GM21423 (cell line): ENCODE measurements at regions not wholly inside any gene's neighbourhood (a gene's known extent, or its start where the extent isn't known, plus 50 kb on each side); places are given as distances from the start of the nearest gene placed in this dataset.
A peak's percentile ranks its signal among the peaks of the same experiment; 100 is the strongest.
"Not testable (repeated sequence)": the region's sequence is repeated elsewhere in the genome, so short reads cannot be mapped to it uniquely, and the experiment has no call there.

Source experiments
- ATAC-seq: cut with Tn5 transposase; IDR thresholded peaks from one replicate; pipeline ENCODE4 v1.9.1; 2021; ENCODE audit warnings: mild to moderate bottlenecking, moderate library complexity; ENCODE audit not compliant: unreplicated experiment

DNA sequence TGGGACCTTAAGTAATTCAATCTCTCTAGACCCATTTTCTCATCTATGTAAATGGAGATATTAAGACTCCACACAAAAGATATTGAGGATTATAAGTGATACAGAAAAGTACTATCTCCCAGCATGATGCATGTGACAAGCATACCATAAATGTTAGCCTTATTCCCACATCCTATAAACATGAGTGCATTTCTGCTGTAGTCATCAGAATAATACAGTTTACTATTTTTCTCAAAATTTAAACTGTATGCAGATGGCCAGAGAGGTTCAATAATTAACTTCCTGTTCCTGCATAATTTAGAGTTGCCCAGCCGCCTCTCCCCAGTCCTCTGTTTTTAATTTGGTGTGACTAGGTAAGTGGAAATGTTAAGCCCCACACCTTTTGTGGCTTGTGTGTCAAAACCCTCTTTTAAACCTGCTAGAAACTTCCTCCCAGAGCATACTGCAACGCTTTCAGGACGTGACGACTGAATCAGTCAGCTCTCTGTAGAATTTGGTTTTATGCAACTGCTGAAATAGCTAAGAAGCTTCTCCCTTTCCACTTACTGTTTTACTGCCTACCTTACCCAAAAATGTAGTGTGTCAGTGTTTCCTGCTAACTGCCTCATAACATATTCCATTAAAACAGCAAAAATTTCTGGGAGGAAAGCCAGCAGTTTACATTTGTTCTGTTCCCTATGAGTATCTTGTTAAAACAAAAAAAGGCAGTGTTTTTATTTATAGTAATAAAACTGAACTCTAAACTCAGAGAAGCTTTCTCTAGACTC is 1037.9 kb downstream of the EPHA3 start:
- no peak for ATAC-seq

DNA sequence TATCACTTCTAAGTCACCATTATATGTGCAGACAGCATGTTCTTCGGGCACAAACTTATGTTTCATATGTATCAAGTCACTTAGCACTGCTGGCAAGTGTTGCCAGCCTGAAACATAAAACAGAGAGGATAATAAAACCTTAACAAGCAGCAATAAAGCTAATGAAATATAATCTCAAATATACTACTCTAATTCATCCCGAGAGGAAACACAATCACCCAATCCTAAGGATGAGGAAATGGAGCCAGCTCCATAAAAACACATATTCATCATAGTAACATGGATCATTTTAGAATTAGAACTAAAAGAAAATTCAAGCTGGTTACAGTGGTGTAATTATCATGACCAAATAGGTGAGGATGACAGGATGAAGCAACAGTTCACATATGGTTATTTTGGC is 1072.7 kb downstream of the EPHA3 start:
- ATAC-seq = no peak

DNA sequence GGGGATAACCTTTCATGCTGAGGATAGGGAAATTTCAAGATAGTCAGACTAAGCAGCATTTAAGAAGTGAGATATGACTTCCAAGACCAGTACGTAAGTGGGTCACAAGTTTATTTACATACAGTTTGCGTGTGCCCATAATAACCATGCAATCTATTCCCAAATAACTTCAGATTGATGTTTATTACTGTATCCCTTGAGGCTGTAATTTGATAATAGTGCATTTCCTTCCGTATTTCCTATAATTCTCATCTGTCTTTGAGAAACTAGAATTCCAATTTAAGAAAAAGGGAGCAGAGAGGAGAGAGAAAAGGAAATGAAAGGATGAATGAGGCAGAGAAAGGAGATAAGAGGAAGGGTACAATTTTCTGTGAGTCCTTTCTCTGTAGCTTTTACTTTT is 1073.1 kb downstream of the EPHA3 start:
- ATAC-seq = no peak

DNA sequence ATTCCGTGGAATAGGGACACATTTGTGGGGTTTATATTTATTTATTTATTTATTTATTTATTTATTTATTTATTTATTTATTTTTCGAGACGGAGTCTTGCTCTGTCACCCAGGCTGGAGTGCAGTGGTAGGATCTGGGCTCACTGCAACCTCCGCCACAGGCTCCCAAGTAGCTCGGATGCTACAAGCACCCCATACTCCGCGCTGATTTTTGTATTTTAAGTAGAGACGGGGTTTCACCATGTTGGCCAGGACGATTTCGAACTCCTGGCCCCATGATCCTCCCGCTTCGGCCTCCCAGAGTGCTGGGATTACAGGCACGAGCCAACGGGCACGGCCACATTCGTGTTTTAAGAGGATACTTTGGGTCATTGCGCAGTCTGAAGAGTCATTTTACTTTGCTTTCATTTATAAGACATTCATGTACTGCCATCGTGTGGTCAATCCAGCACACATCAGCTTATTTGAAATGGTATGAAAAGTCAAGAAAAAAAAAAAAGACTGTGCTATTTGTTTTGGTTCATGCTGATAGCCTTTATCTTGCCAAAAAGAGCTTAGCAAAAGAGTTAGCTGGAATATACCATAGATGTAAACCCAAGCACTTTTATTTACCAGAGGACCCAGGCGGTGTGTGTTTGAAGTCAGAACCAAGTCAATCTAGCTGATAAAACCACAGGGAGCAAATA is 1075.0 kb downstream of the EPHA3 start:
- ATAC-seq = peak; percentile 77

DNA sequence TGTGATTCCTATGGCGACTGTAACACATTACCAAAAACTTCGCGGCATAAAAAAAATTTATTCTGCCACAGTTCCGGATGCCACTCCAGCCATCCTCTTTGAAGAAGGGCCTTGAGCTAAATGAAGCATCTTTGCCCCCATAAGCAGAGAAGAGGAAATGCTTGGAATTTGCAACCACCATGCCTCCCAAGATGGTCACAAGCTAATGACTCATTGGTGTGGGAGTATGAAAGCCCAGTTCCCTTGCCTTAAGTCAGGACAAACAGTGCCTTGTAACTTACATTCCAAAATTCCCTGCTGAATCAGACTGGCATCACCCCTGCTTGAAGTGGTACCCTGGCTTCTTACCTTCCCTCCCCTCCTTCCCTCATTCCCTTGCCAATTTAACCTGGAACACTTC is 1077.4 kb downstream of the EPHA3 start:
- no peak for ATAC-seq

DNA sequence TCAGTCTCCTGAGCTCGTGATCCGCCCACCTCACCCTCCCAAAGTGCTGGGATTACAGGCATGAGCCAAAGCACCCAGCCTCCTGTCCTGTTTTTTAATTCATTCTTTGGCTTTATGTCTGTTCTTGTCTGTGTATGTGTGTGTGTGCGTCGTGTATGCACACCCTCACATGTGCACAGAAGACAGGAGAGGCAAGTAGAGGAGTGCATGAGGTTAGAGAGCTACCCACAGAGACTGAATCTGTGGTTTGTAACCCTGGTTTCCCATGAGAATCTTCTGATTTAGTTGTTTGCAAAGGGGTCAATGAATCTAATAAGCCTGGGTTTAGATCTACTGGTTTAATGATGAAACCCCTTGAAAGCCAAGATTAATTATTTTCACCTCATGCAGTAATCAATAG is 1090.0 kb downstream of the EPHA3 start:
- not testable (repeated sequence) for ATAC-seq

DNA sequence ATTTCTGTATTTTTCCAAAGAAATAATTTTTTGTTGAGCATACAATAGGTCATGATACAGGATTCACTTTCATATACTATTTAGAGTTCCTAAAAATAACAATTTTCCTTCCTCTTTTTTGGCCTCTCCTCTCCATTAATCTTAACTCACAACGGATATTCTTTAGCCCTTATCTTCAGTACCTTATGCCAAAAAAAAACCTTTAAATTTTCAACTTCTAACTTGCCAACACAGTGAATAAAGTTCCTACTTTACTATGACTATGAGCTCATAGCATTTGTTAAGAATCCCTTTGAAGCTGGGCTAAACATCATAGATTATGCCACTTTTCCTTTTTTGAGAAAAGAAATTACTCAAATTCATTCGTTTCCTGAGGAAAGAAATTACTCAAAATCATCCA is 1095.5 kb downstream of the EPHA3 start:
- not testable (repeated sequence) for ATAC-seq

DNA sequence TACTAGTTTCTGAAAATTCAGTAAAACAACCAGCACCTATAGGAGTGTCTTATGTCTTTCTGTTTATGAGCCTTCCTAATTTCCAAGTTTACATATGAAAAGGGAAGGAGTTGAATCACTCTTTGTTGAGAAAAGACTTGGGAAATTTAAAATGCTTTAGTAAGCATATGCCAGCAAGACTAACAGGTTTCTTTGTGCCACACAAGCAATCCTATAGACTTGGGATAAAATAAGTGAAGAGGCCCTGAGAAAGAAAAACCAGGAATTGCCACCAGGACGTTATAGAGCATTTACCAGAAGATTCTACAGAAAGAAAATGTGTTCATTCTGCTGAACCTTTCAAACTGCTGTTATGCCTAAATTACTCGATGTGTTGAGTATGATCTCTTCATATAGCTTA is 1099.1 kb downstream of the EPHA3 start:
- not testable (repeated sequence) for ATAC-seq

DNA sequence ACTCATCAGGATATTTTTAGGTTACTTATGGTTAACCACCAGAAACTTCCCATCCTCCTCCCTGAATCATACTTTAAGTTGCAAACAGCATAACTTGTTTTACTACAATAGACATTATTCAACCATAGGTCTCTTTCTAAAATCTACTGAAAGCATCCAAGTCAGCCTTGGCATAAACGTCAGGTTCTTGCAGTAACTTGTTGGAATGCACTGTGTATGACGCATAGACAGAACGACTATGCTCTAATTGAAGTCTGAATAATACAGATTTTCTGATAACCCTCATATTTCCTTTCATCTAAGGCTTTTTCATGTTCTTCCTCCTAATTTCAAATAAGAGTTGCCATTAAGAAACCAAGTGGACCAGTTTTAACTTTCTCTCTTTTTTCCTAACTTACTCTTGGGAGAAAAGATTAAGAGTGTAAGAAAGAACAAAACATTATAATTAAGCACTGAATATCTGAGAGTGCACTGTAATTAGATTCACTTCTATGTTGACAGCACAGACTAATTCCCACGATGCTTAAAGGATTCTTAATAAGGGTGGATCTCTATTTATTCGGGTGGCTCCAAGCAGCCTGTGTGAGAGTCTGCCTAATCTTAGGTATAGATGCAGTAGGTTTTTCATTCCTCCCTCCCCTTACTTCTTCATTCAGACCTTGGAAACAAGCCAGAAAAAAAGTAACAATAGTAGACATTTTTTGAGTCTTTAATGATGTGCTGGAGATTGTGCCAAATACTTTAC is 1100.1 kb downstream of the EPHA3 start:
- ATAC-seq = not testable (repeated sequence)

DNA sequence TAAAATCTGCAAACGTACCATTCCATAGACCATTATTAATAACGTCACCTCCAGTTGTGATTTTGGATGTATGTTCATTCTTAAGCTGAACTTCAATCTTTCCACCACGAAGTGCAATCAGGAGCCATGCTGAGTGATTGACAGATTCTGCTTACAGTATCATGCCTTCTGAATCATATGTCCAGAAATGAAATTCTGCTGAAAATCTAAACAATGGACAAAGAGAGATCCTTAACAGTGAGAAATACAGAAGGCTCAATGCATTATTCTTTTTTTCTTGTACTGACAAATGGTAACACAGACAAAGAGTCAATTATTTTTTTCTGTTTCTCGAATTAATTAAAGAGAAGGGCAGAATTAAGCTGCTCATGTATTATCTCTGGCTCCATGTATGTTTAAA is 1114.5 kb downstream of the EPHA3 start:
- ATAC-seq = no peak

DNA sequence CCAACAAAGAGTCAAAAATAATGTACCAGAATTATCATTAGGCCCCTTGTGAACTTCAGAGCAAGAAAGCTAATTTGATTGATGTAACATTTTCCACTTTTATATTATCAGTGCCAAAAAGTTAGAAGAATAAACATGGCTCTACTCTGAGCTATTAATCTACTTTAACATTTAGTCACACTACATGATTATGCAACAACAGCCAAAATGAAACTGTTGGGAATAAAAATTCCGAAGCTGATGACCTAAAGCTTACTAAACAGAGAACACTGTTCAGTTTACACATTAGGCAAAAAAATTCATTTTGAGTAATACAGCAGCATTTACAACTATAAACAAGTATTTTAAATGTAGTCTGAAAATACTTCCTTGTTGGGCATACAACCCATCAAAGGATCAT is 1134.1 kb downstream of the EPHA3 start:
- ATAC-seq = no peak

DNA sequence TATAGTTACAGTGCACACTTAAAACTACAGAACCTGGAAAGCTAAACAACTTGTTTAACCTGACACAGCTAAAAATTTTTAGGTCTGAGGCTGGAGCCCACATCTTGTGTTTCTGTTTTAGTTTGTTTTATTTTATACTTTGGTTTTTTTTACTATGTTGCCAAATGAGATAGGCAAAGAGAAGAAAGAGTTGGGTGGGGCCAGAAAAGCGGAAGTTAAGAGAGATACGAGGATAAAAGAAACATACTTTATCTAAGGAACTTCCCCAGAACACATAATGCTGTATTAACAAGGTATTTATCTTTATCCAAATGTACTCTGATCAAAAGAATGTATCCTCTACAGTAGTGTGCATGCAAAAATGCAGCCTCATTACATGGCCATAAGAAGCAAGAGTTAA is 1145.7 kb downstream of the EPHA3 start:
- ATAC-seq = no peak

DNA sequence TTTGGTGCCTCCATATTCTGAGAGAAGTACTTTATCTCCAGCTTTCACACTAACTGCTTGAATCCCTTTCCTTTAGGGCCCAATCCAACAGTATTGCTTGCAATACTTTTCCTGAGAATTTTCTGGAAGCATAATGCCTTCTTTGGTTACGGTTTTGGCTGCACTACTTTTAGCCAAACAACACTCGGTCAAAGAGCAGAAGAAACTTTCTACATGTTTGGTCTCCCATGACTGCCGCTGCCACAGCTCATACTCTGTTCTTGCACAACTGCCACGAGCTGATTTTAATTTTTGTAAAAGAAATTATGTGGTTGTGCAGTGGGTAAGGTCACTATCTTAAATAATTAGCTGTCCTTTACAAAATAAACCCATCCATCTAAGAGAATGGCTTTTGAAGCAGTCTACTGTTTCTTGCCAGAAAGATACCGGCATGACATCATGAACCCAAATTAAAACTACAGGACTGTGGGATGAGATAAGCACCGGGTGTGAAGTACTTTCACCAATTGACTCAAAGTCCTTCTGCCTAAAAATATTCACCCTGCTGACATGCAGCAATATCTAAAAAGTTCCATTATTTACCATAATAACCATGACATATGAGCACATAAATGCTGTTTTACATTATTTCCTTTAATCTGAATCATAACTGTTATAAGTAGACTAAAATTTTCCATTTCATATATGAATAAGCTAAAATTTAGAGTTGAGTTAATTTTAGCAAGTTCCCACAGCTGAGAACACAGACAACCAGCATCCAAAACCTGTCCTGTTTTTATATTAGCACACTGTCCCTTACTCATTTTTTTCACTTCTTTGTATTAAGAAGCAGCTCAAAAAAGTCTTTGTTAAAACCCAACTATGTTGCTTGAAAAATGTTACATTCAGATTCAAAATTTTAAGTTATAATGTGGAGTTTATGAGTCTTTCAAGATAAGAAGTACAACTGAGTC is 1154.3 kb downstream of the EPHA3 start:
- ATAC-seq = no peak
